ENCODE measurements at regions not wholly inside any gene's neighbourhood (a gene's known extent, or its start where the extent isn't known, plus 50 kb on each side); places are given as distances from the start of the nearest gene placed in this dataset.
"Not testable (repeated sequence)": the region's sequence is repeated elsewhere in the genome, so short reads cannot be mapped to it uniquely, and the experiment has no call there.

- H3K4me1 Mint-ChIP-seq: no peaks in the 10 kb centered on the region
- Histone ChIP-seq H3K4me3 (ENCODE audit: low read length) (no peak overlapping the region), H3K9me3 (ENCODE audit: control insufficient read depth in 2 of 3, low read length in 3 of 3) (no peaks in the 10 kb centered on the region), H3K4me1 (ENCODE audit: control insufficient read depth in 2 of 2, insufficient read depth in 2 of 2, low read length in 2 of 2) (no peaks in the 10 kb centered on the region), H3K27ac (ENCODE audit: low read depth, low read length) (no peak overlapping the region), H3K36me3 (ENCODE audit: control insufficient read depth in 2 of 3, insufficient read depth in 3 of 3, low read length in 3 of 3) (no peaks in the 10 kb centered on the region), H3K27me3 (ENCODE audit: control insufficient read depth in 2 of 2, insufficient read depth in 2 of 2, low read length in 2 of 2) (no peaks in the 10 kb centered on the region)
- H3K4me3 Mint-ChIP-seq: no peak overlapping the region
- ChIA-PET POLR2A (no interaction called here), CTCF (no interaction called here)
- no peaks in the 10 kb centered on the region for H3K9me3 Mint-ChIP-seq
- no peak overlapping the region for H3K27ac Mint-ChIP-seq
- ATAC-seq: no peak
- peaks cover 15 to 36% (median 20%) of the 10 kb centered on the region in 5 donors for H3K27me3 Mint-ChIP-seq
- intact Hi-C loops (cut with micrococcal nuclease): no loop called here
- no peaks in the 10 kb centered on the region for H3K36me3 Mint-ChIP-seq
- no peak for DNase-seq
Observed at GRCh38 chr7:55261386-55261770, 103.8 kb upstream of the LANCL2 start.

DNA sequence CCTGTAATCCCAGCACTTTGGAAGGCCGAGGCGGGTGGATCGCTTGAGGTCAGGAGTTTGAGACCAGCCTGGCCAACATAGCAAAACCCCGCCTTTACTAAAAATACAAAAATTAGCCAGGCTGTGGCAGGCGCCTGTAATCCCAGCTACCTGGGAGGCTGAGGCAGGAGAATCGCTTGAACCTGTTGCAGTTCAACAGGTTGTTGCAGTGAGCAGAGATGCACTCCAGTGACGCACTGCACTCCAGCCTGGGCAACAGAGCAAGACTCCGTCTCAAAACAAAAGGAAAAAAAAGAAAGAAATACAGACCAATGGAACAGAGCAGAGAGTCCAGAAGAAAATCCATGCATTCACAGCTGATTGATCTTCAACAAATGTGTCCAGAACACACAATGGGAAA lies 99.8 kb upstream of the LANCL2 start:
- H3K9me3 ChIP-seq (ENCODE audit: control insufficient read depth in 2 of 3, low read length in 3 of 3); DNase-seq; H3K27me3 ChIP-seq (ENCODE audit: control insufficient read depth in 2 of 2, insufficient read depth in 2 of 2, low read length in 2 of 2); H3K27ac ChIP-seq (ENCODE audit: low read depth, low read length); H3K4me1 Mint-ChIP-seq; H3K36me3 ChIP-seq (ENCODE audit: control insufficient read depth in 2 of 3, insufficient read depth in 3 of 3, low read length in 3 of 3); H3K4me3 ChIP-seq (ENCODE audit: low read length); intact Hi-C loops (cut with micrococcal nuclease); H3K4me3 Mint-ChIP-seq; ATAC-seq; H3K4me1 ChIP-seq (ENCODE audit: control insufficient read depth in 2 of 2, insufficient read depth in 2 of 2, low read length in 2 of 2); H3K27ac Mint-ChIP-seq; POLR2A ChIA-PET; H3K36me3 Mint-ChIP-seq; CTCF ChIA-PET; H3K9me3 Mint-ChIP-seq: not testable (repeated sequence)
- H3K27me3 Mint-ChIP-seq: peaks cover 4 to 27% (median 11%) of the 10 kb centered on the region in 5 donors

DNA sequence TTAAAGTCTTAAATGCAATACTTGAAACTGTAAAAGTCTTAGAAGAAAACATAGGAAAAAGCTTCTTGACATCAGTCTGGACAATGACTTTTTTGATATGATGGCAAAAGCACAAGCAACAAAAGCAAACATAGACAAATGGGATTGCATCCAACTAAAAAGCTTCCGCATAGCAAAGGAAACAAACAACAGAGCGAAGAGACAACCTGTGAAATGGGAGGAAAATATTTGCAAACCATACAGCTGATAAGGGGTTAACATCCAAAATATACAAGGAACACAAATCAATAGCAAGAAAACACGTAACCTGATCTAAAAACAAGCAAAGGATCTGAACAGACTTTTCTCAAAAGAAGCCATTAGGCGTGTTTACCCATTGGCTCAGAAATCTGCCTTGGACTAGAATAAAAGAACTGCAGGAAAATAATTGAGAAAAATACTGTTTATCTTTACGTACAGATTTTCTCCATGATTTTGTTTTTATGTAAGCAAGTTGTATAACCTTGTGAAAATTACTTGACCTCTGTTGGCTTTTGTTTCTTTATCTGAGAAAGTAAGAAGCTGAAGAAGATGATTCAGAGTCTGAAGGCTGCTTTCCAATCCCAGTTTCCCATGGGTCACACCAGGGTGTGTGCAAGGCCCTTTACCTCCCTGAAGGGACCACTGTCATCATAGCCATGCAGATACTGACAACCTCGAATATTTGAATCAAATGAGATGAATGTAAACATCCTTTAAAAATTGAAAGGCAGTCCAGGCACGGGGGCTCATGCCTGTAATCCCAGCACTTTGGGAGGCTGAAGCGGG lies 99.1 kb upstream of the LANCL2 start:
- no peaks in the 10 kb centered on the region for H3K4me1 ChIP-seq (ENCODE audit: control insufficient read depth in 2 of 2, insufficient read depth in 2 of 2, low read length in 2 of 2)
- ChIA-PET POLR2A (no interaction called here), CTCF (no interaction called here)
- Mint-ChIP-seq H3K4me1 (no peaks in the 10 kb centered on the region), H3K4me3 (no peak overlapping the region), H3K36me3 (no peaks in the 10 kb centered on the region), H3K27me3 (peaks cover 4 to 28% (median 16%) of the 10 kb centered on the region in 5 donors), H3K9me3 (peaks cover 0 to 1% (median 0%) of the 10 kb centered on the region in 11 donors), H3K27ac (no peak overlapping the region)
- no peak overlapping the region for H3K4me3 ChIP-seq (ENCODE audit: low read length)
- intact Hi-C loops (cut with micrococcal nuclease): no loop called here
- DNase-seq (no peak), ATAC-seq (no peak)
- H3K27me3 ChIP-seq (ENCODE audit: control insufficient read depth in 2 of 2, insufficient read depth in 2 of 2, low read length in 2 of 2): no peaks in the 10 kb centered on the region
- no peaks in the 10 kb centered on the region for H3K36me3 ChIP-seq (ENCODE audit: control insufficient read depth in 2 of 3, insufficient read depth in 3 of 3, low read length in 3 of 3)
- no peaks in the 10 kb centered on the region for H3K9me3 ChIP-seq (ENCODE audit: control insufficient read depth in 2 of 3, low read length in 3 of 3)
- H3K27ac ChIP-seq (ENCODE audit: low read depth, low read length): no peak overlapping the region

DNA sequence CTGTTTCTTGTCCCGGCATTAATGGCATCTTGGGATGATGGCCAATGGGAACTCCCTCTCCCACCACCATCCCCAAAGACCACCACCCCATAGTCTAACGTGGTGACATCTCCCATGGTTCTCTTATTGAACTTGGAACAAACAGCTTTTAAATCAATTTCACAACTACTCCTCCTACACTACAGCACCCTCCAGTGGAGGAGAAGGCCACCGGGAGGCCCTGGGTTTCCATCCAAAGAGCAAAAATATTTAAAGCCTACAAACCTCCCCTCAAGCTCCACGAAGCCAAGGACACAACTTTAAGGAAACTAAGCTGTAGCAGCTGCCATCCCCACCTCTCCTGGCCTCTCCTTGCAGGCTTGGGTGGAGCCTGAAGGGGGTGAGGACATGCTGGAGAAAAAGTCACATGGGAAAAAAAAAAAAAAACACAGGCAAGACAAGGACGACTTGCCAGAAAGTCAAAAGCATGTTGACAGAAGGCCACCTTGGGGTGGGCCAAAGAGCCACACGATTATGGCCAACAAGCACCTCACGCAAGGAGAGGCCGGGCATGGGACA lies 94.0 kb upstream of the LANCL2 start:
- DNase-seq (no peak), ATAC-seq (no peak)
- no peaks in the 10 kb centered on the region for H3K27me3 ChIP-seq (ENCODE audit: control insufficient read depth in 2 of 2, insufficient read depth in 2 of 2, low read length in 2 of 2)
- H3K4me1 ChIP-seq (ENCODE audit: control insufficient read depth in 2 of 2, insufficient read depth in 2 of 2, low read length in 2 of 2): no peaks in the 10 kb centered on the region
- Mint-ChIP-seq H3K27ac (no peak overlapping the region), H3K4me3 (no peak overlapping the region), H3K36me3 (no peaks in the 10 kb centered on the region), H3K4me1 (no peaks in the 10 kb centered on the region), H3K27me3 (peaks cover 0 to 8% (median 6%) of the 10 kb centered on the region in 5 donors), H3K9me3 (peaks cover 0 to 1% (median 0%) of the 10 kb centered on the region in 11 donors)
- no peak overlapping the region for H3K27ac ChIP-seq (ENCODE audit: low read depth, low read length)
- ChIA-PET POLR2A (no interaction called here), CTCF (no interaction called here)
- H3K9me3 ChIP-seq (ENCODE audit: control insufficient read depth in 2 of 3, low read length in 3 of 3): no peaks in the 10 kb centered on the region
- no peaks in the 10 kb centered on the region for H3K36me3 ChIP-seq (ENCODE audit: control insufficient read depth in 2 of 3, insufficient read depth in 3 of 3, low read length in 3 of 3)
- no peak overlapping the region for H3K4me3 ChIP-seq (ENCODE audit: low read length)
- intact Hi-C loops (cut with micrococcal nuclease): no loop called here

- Mint-ChIP-seq H3K4me1 (no peaks in the 10 kb centered on the region), H3K36me3 (no peaks in the 10 kb centered on the region), H3K4me3 (no peak overlapping the region), H3K9me3 (peaks cover 0 to 1% (median 0%) of the 10 kb centered on the region in 11 donors), H3K27ac (no peak overlapping the region), H3K27me3 (peaks cover 0 to 8% (median 6%) of the 10 kb centered on the region in 5 donors)
- Histone ChIP-seq H3K4me1 (ENCODE audit: control insufficient read depth in 2 of 2, insufficient read depth in 2 of 2, low read length in 2 of 2) (no peaks in the 10 kb centered on the region), H3K27ac (ENCODE audit: low read depth, low read length) (no peak overlapping the region), H3K36me3 (ENCODE audit: control insufficient read depth in 2 of 3, insufficient read depth in 3 of 3, low read length in 3 of 3) (no peaks in the 10 kb centered on the region), H3K9me3 (ENCODE audit: control insufficient read depth in 2 of 3, low read length in 3 of 3) (no peaks in the 10 kb centered on the region), H3K4me3 (ENCODE audit: low read length) (no peak overlapping the region), H3K27me3 (ENCODE audit: control insufficient read depth in 2 of 2, insufficient read depth in 2 of 2, low read length in 2 of 2) (no peaks in the 10 kb centered on the region)
- ChIA-PET CTCF (no interaction called here), POLR2A (no interaction called here)
- no peak for ATAC-seq
- intact Hi-C loops (cut with micrococcal nuclease): no loop called here
- DNase-seq: no peak
Observed at GRCh38 chr7:55271661-55272060, 93.5 kb upstream of the LANCL2 start.

GRCh38 chr7:55272328-55272727 lies 92.8 kb upstream of the LANCL2 start:
- Mint-ChIP-seq H3K27ac (no peak overlapping the region), H3K27me3 (peaks cover 0 to 8% (median 6%) of the 10 kb centered on the region in 5 donors), H3K9me3 (peaks cover 0 to 1% (median 0%) of the 10 kb centered on the region in 11 donors), H3K4me1 (no peaks in the 10 kb centered on the region), H3K4me3 (no peak overlapping the region), H3K36me3 (no peaks in the 10 kb centered on the region)
- POLR2A ChIA-PET: no interaction called here
- intact Hi-C loops (cut with micrococcal nuclease): no loop called here
- H3K27ac ChIP-seq (ENCODE audit: low read depth, low read length): no peak overlapping the region
- no peak for ATAC-seq
- no peak overlapping the region for H3K4me3 ChIP-seq (ENCODE audit: low read length)
- no peaks in the 10 kb centered on the region for H3K36me3 ChIP-seq (ENCODE audit: control insufficient read depth in 2 of 3, insufficient read depth in 3 of 3, low read length in 3 of 3)
- no peaks in the 10 kb centered on the region for H3K9me3 ChIP-seq (ENCODE audit: control insufficient read depth in 2 of 3, low read length in 3 of 3)
- DNase-seq: no peak
- H3K4me1 ChIP-seq (ENCODE audit: control insufficient read depth in 2 of 2, insufficient read depth in 2 of 2, low read length in 2 of 2): no peaks in the 10 kb centered on the region
- CTCF ChIA-PET: no interaction called here
- no peaks in the 10 kb centered on the region for H3K27me3 ChIP-seq (ENCODE audit: control insufficient read depth in 2 of 2, insufficient read depth in 2 of 2, low read length in 2 of 2)

All from naive thymus-derived CD4-positive, alpha-beta T cell (primary cell).